ENCODE measurements at regions not wholly inside any gene's neighbourhood (a gene's known extent, or its start where the extent isn't known, plus 50 kb on each side); places are given as distances from the start of the nearest gene placed in this dataset.
"Not testable (repeated sequence)": the region's sequence is repeated elsewhere in the genome, so short reads cannot be mapped to it uniquely, and the experiment has no call there.

- no peak for DNase-seq
These were observed 1027.5 kb downstream of the GATA3 start for GRCh38 chr10:9081961-9082360.

GRCh38 chr10:9091530-9092093 is 1037.1 kb downstream of the GATA3 start:
- DNase-seq: no peak

GRCh38 chr10:9096288-9096687 is 1041.8 kb downstream of the GATA3 start:
- DNase-seq: no peak

- no peak for DNase-seq
These were observed 1042.9 kb downstream of the GATA3 start for GRCh38 chr10:9097206-9097990.

- no peak for DNase-seq
These were observed 1043.5 kb downstream of the GATA3 start for GRCh38 chr10:9097991-9098306.

- no peak for DNase-seq
These were observed 1047.5 kb downstream of the GATA3 start for GRCh38 chr10:9102026-9102425.

- DNase-seq: no peak
These were observed 1048.8 kb downstream of the GATA3 start for GRCh38 chr10:9103301-9103700.

GRCh38 chr10:9111976-9112375 is 1057.5 kb downstream of the GATA3 start:
- DNase-seq: no peak

GRCh38 chr10:9126728-9127127 is 1072.2 kb downstream of the GATA3 start:
- DNase-seq: no peak

GRCh38 chr10:9137368-9137767 is 1082.9 kb downstream of the GATA3 start:
- DNase-seq: no peak

- DNase-seq: not testable (repeated sequence)
These were observed 1084.3 kb downstream of the GATA3 start for GRCh38 chr10:9138829-9139228.

GRCh38 chr10:9140373-9140772 is 1085.9 kb downstream of the GATA3 start:
- no peak for DNase-seq

GRCh38 chr10:9147475-9147874 is 1093.0 kb downstream of the GATA3 start:
- no peak for DNase-seq

- no peak for DNase-seq
These were observed 1094.6 kb downstream of the GATA3 start for GRCh38 chr10:9149134-9149533.

- not testable (repeated sequence) for DNase-seq
These were observed 1098.6 kb downstream of the GATA3 start for GRCh38 chr10:9153057-9153456.

GRCh38 chr10:9157656-9158055 is 1103.2 kb downstream of the GATA3 start:
- DNase-seq: no peak

- DNase-seq: no peak
These were observed 1104.2 kb downstream of the GATA3 start for GRCh38 chr10:9158675-9159074.

- DNase-seq: no peak
These were observed 1105.8 kb downstream of the GATA3 start for GRCh38 chr10:9160275-9160674.

- DNase-seq: no peak
These were observed 1109.2 kb downstream of the GATA3 start for GRCh38 chr10:9163699-9164098.

- no peak for DNase-seq
These were observed 1112.3 kb downstream of the GATA3 start for GRCh38 chr10:9166770-9167169.

- DNase-seq: no peak
These were observed 1117.8 kb downstream of the GATA3 start for GRCh38 chr10:9172276-9172675.

- DNase-seq: no peak
These were observed 1120.7 kb downstream of the GATA3 start for GRCh38 chr10:9175200-9175599.

GRCh38 chr10:9183197-9183880 is 1128.9 kb downstream of the GATA3 start:
- not testable (repeated sequence) for DNase-seq
